HG03159 (cell line): ENCODE measurements at regions not wholly inside any gene's neighbourhood (a gene's known extent, or its start where the extent isn't known, plus 50 kb on each side); places are given as distances from the start of the nearest gene placed in this dataset.

Source experiments
- ATAC-seq: cut with Tn5 transposase; IDR thresholded peaks from one replicate; pipeline ENCODE4 v1.9.1; 2021; ENCODE audit warnings: mild to moderate bottlenecking, moderate library complexity; ENCODE audit not compliant: unreplicated experiment

DNA sequence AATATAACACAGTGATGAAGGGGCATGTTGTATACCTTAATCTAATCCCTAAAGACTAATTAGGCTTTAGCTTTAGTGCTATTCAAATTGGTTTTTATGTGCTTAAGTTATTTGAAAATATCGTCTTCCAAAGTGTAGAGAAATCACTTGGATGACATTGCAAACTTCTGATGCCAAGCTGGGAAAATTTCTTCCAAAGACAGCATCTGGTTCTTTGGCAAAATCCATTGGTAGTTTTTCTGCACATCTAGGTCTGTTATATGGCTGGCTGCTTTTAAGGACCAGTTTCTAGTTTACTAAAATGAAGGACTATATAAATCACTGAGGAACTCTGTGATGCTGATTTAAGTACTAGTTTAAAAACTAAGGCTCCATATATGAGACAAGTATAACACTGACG is 2362.3 kb downstream of the PCDH9 start:
- no peak for ATAC-seq

DNA sequence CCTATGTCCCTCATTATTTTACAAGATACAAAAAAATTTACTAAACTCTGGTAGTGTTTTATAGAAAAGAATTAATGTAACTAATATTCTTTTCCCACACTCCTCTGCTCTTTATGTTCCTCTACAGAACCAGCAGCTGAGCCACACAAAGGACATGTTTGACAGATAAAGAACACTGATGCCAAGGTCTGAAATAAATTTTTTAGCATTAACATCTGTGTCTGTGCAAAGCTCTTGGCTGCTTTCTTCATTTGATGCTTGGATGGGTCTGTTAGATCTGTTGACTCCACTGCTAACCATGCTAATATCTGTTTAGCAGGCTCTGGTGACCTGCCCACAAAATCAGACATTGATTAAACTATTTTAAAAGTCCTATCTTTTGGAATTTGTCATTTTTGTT is 2363.8 kb downstream of the PCDH9 start:
- no peak for ATAC-seq

DNA sequence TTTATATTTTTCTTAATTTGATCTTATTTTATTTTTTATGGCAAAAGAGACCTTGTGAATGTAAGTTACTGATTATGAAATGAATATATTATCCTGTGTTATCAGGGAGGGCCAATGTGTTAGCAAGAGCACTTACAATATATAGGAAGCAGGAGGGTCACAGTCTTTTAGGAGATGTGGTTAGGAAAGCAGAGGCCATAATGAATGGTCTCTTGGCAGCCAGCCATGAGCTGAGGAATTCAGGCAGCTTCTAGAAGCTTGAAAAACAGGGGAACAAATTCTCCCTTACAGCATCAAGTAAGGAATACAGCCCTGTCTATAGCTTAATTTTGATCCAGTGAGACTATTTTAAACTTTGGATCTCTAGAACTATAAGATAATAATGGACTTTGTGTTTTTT is 2374.6 kb downstream of the PCDH9 start:
- ATAC-seq = no peak

DNA sequence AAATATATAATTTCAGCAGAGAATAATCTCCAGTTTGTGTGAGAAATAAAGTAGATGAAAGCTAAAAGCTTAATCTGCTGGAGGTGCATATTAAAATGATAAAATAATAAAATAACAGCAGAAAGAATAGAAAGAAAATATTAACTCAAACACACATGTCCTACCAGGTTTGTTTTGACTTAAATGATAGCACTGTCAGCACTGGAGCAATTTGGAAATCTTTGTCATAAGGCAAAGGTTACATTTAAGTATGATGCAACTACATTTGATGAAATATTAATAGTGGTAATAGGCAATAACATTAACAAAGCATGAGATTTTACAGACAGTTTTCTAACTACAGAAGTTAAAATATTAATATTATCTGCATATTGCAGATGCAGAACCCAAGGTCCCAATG is 2380.1 kb downstream of the PCDH9 start:
- no peak for ATAC-seq

DNA sequence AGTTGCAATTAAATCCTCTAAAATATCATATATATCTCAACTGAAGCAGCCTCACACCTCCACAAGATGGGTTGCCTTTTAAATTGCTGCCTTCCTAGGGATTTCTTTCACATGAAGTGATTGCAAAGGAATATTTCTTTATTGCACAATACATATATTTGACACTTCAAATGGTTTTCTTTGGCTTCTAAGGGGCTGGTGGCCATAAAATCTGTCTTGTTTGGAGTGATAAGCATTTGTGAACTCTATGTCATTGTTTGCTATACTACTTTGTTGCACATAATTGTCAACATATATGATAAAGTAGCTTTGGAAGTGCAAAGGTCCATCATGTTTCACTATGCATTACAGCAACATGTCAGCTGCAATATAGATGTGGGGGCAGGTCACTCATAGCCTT is 2380.9 kb downstream of the PCDH9 start:
- no peak for ATAC-seq

DNA sequence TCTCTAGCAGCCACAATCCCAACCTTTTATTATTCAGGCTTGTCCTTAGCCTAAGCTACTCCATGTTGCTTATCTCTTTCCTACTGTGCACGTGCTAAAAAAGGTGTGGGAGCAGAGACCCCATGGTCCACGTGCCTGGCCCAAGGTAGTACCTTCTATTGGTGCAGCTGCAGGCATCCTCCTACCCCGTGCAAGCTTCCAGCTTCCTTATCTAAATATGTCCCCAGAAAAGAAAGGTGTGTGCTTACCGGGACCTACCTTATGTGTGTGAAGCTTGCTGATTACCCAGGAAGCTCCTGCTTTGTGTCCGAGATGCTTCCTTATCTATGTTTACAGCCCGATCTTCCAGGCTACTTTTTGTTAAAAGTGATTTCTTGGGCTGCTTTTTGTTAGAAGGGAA is 2382.4 kb downstream of the PCDH9 start:
- no peak for ATAC-seq

DNA sequence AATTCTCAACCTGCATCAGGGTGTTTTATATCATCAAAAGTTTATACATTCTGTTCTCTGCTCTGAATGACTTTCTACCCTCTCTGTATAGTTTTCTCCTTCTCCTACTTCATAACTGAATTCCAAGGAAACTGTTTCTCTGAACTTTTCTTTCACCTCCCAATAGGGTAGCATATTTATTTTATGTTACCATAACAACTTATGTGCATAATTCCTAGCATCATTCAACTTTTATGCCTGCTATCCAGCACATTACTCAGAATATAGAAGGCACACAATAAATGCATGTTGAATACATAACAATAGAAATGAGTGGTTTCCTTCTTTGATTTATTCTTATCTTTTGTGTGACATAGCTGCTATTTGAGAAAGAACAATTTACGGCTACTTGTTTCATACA is 2385.0 kb downstream of the PCDH9 start:
- ATAC-seq = no peak

DNA sequence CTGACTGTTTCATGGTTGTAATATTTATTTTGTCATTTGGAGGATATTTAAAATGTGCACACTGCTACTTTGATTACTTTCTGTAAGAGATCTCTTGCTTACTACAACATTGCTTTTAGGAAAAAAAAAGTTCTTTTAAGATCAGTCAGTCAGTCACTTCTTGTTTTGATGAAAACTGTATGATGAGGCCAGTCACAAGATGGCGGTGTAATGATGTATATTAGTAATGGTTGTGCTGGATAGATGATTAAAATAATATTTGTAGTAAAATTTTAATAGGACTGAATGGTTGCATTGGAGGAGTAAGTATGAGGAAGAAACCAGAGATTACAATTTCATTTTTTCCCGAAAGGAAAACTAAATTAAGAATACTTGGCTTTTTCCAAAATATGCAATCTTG is 2411.1 kb downstream of the PCDH9 start:
- no peak for ATAC-seq

DNA sequence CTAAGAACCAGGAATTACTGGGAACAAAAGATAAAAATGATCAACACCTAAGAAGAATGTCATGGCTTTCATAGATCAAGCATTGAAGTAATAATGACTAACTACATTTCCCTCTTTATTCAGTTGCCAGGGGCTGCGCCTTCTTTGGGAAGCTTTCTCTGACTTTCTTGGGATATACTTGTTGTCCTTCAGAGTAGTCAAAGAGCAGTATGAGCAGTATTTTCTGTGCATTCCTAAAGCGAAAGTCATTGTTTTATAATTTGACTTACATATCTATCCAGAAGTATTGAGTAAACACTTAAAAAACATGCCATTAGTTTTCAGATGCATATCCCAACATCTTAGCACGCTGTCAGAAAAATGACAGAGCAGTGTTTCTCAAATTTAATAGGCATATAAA is 2412.4 kb downstream of the PCDH9 start:
- no peak for ATAC-seq

DNA sequence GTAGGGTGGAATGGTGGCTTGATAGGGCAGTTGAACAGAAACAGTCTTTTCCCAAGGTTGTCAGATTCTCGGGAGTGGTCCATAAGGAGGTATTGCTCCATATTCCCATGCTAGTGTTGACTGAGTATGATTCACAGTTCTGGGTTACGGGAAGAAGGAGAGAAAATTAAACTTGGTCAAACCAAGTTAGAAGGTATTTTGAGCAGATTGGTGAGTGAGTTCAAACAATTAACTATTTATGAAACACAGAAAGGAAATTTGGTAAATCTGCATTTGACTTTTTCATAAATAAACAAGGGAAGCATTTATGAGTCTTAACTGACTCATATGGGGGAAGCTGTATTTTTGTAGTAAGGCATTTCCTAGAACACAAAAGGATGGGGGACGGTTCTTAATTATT is 2419.4 kb downstream of the PCDH9 start:
- ATAC-seq = no peak

DNA sequence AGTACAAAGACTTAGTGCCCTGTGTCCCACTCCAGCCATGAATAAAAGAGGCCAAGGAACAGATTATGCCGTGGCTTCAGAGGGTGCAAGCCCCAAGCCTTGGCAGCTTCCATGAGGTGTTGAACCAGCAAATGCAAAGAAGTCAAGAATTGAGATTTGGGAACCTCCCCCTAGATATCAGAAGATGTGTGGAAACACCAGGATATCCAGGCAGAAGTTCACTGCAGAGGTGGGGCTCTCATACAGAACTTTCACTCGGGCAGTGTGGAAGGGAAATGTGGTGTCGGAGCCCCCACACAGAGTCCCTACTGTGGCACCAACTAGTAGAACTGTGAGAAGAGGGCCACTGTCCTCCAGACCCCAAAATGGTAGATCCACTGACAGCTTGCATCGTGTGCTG is 2421.4 kb downstream of the PCDH9 start:
- ATAC-seq = no peak

DNA sequence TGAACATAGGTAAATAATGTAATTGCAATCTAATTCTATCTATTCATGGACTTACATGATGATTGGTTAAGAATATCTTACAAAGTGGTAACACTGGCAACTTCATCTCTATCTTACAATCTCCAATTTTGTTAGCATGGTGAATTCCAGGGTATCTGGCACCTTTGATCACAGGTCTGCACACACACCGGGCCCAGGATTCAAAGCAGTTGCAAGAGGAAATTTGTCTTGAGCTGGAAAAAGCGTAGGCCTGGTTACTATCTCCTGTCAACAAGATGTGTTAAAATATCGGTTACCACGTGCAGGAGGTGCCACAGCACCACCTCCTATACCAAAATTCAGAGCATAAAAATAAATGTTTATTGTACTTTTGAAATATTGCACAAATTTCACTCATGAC is 2428.4 kb downstream of the PCDH9 start:
- no peak for ATAC-seq

DNA sequence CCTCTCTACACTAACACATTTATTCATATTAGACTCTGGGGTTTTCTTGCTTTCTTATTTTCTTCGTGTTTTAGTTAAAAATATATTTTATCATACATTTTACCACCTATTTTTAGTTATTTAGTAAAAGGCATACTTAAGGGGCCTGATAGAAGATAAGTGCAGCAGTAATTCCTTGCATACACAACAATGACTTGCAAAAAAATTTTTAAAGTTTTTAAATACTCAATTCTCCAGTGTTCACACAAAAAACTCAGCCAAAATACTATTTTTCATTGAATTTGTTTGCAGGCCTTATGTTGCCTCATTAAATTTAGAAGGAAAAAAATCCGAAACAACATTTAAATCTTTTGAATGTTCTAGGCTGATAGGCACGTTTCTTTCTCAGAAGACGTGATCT is 2431.7 kb downstream of the PCDH9 start:
- ATAC-seq = no peak

DNA sequence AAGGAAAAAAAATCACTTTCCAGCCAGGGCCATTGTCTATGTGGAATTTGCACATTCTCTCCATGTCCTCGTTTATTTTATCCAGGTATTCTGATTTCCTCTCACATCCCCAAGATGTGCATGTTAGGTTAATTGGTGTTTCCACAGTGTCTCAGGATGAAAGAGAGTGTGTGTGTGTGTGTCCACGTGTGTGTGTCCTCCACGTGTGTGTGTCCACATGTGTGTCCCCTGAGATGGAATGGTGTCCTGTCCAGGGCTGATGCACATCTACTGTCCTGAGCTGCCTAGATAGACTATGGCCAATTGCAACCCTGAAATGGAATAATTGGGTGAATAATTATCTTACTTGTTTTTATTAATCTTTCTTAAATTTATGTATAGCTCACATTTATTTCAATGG is 2436.5 kb downstream of the PCDH9 start:
- ATAC-seq = no peak

DNA sequence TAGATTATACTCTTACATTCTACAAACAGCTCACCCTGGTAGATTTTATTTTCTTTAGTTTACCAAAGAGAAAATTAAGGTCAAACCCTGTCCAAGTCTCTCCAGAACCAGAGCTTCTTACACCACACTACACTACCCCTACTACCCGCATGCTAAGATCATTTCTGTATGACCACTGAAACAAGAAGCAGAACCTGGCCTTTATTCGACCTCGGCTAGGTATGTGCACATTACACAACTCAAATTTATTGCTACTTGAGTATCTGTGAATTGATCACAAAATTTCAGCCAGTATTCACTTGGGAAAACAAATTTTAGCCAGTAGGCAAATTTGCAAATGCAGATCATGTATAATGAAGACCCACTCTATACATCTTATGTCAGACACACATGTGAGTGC is 2437.0 kb downstream of the PCDH9 start:
- ATAC-seq = no peak

DNA sequence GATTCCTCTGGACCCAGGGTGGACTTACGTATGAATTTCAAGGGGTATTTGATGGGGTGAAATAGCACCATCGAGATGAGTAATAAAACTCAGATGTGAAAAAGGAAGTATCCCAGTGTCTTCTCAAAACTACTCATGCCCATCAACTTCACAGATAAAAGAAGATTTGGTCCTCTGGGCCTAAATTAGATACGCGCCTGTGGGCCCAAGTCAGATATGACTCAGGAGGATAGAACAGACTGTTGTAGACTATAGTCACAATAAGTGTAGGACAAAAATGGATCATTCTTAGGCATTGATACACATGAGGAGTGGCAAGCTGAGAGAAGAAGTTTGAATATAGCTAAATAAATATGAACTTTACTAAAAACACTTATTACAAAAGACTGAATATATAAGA is 2438.8 kb downstream of the PCDH9 start:
- ATAC-seq = no peak

DNA sequence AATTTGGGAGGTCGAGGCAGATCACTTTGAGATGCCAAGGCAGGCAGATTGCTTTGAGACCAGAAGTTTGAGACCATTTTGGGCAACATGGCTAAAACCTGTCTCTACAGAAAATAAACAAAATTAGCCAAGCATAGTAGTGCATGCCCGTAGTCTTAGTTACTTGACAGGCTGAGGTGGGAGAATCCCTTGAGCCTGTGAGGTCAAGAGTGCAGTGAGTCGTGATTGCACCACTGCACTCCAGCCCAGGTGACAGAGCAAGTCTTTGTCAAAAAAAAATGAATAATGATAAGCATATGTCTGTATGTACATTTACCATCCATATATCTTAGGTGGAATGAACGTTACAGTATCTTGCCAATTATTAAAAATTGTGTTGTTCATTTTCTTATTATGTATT is 2447.7 kb downstream of the PCDH9 start:
- no peak for ATAC-seq

DNA sequence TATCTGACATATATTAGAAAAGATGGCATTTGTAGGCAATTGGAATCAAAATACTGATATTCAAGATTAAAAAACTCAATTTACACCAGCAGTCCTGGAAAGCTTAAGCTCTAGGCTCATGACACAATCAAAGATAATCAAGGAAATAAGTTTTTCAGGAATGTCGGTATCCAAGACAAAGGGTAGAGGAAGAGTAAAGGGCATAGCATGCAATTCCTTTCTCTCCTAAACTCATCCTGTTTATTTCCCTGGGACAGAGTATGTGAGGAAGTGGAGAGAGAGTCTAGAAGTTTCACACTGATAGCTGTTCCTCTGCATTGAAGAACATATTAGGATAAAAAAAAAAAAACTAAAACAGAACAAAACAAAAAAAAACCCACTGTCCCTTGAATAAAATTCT is 2452.1 kb downstream of the PCDH9 start:
- ATAC-seq = no peak

DNA sequence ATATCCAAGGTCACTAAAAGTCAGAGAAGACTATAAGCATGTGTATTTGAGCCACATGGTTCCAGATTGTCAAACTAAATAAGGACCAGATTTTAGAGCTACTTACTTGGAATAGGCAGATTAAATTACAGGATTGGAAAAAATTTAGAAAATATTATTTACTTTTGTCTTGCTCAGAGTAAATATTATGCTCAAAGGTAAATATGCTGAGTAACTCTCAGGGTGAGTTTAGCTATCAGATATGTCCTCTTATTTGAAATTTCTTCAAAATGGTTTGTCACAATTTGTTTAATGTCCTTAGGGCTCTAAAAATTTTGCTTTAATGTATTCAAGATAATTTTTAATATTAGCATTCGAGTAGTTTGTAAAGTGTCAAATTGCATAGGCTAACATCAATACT is 2455.2 kb downstream of the PCDH9 start:
- no peak for ATAC-seq

DNA sequence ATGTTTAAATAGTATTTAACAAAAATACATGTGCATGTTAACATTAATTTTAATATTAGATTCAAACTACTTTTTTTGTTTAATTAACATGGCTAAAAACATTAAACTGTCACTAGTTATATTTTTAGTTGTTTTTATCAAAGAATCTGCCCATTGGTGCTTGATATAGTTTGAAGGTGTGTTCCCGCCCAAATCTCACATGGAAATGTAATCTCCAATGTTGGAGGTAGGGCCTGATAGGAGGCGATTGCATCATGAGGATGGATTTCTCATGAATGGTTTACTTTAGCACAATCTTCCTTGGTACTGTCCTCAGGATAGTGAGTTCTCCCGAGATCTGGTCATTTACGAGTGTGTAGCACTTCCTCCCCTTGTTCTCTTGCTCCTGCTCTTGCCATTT is 2459.4 kb downstream of the PCDH9 start:
- no peak for ATAC-seq

DNA sequence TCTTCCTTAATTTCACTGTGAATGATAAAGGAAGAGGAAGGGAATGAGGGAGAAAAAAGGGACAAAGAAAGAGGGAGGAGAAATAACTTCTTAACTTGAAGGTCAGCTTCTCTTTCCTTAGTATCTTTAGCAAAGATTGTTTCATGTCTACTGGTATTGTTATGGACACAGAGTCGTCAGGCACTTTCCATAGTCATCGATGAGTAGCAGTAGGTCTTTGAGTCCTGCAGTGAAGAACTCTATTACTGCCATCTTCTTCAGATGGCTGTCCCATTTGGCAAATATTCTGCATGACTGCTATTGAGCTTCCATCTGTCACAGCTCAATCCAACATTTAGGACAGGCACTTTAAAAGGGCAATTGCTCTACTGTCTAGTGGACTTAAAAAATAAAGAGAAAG is 2463.1 kb downstream of the PCDH9 start:
- ATAC-seq = no peak

DNA sequence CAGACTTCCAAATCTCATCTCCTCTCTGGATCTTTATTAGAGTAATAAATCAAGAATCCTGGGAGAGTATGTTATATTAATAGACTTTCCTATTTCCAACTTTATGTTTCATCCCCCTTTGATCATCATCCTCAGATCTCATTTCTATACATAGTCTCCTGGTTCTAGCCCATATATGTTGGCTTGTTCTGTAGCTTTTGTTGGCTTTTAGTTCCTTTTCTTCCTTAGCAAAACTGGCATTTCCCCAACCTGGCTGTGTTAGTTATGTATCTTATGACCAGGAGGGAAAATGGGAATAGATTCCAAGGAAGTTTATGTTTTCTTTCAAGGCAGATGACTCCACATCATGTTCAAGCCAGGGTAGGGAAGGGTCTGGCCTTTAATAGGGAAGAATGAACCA is 2464.5 kb downstream of the PCDH9 start:
- no peak for ATAC-seq

DNA sequence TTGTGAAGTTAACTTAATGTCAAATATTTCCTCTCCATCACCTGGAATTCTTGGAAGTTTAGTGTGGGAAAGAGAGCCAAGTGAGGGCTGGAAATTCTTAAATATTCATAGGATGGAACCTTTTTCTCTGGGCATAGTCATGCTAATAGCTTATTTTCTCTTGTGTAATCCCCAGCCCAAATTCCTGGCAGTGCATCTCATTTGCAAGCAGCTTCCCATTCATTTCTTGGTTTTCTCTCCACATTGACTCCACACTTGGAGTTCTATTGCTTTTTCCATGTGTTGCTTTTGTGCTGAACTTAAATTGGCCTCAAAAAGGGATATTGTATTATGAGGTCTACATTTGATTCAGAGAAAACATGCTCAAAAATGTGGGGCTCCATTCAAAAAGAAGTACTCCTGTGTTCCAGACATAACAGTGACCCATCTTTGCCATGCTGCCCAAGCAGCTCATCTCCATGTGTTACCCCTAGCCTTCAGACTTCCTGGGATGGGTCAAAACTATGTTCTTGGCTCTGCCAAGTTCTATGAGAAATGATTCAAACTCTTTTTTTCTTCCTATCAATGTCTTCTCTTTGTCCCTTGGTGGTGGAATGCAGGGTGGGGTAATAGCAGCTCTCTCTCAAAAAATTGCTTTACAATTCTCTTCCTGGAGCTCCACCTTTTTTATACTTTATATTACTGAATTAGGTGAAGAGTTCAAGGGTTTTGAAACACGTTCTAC is 2471.5 kb downstream of the PCDH9 start:
- ATAC-seq = no peak

DNA sequence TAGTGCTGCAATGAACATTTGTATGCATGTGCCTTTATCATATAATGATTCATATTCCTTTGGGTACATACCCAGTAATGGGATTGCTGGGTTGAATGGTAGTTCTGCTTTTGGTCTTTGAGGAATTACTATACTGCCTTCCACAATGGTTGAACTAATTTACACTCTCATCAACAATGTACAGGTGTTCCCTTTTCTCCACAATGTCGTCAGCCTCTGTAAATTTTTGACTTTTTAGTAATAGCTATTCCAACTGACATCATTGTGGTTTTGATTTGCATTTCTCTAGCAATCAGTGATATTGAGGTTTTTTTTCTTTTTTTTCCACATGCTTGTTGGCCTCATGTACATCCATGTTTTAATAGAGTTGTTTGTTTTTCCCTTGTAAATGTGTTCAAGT is 2473.5 kb downstream of the PCDH9 start:
- no peak for ATAC-seq
